HAP-1 (cell line): ENCODE measurements at regions not wholly inside any gene's neighbourhood (a gene's known extent, or its start where the extent isn't known, plus 50 kb on each side); places are given as distances from the start of the nearest gene placed in this dataset.

ENCODE experiments used
- DNase-seq, 2 experiments: peaks; one replicate each; pipeline ENCODE4 v3.0.0-alpha.2; 2016 to 2020; ENCODE audit warnings: low spot score in 2 of 2
- H3K27me3 ChIP-seq: fragments of 250-450 bp; sonication (Bioruptor Pico); 2 replicates; pipeline ENCODE4 v1.5.1; 2020; ENCODE audit warnings: low read depth, mild to moderate bottlenecking, moderate library complexity
- H3K36me3 ChIP-seq: fragments of 250-450 bp; sonication (Bioruptor Pico); replicated peaks from 2 replicates; pipeline ENCODE4 v1.5.1; 2020; ENCODE audit warnings: mild to moderate bottlenecking
- H3K4me1 ChIP-seq: fragments of 250-450 bp; sonication (Bioruptor Pico); 2 replicates; pipeline ENCODE4 v1.5.1; 2020; ENCODE audit warnings: mild to moderate bottlenecking
- H3K4me3 ChIP-seq: fragments of 250-450 bp; sonication (Bioruptor Pico); 2 replicates; pipeline ENCODE4 v1.5.1; 2020; ENCODE audit warnings: mild to moderate bottlenecking, moderate library complexity
- H3K9me3 ChIP-seq: fragments of 250-450 bp; sonication (Bioruptor Pico); 2 replicates; pipeline ENCODE4 v1.5.1; 2020; ENCODE audit warnings: mild to moderate bottlenecking, moderate library complexity
- in situ Hi-C: fragments of 300-500 bp; cut with MboI; formaldehyde crosslinking; loops from 3 replicates; pipeline ENCODE4 v1.14.3; 2020; ENCODE audit warnings: low sequenced_read_pairs, inconsistent platforms, mixed read lengths

DNA sequence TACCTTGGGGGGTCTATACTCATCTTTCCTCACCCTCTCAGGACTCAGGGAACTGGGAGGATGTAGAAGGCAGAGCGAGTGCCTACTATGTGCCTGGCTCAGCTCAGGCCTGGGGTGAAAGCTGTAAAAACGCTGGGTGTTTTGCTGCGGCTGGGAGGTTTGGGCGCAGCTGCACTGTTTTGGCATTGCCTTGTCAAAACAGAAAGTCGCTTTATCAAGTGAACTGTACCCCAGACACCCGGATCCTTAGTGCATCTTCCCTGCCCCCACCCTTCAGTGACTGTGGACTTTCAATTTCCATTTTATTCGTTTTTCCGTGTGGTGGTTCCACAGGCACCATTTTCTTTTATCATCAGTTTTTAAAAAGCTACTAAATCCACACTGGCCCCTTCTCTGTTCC lies 86.7 kb upstream of the ZNF716 start:
- Histone ChIP-seq H3K4me1 (no peaks in the 10 kb centered on the region), H3K36me3 (no peaks in the 10 kb centered on the region), H3K9me3 (peaks cover 2% of the 10 kb centered on the region; the same call in 1 of the 2 replicates), H3K27me3 (no peaks in the 10 kb centered on the region), H3K4me3 (no peak overlapping the region)
- in situ Hi-C loops: no loop called here
- no peak for DNase-seq

DNA sequence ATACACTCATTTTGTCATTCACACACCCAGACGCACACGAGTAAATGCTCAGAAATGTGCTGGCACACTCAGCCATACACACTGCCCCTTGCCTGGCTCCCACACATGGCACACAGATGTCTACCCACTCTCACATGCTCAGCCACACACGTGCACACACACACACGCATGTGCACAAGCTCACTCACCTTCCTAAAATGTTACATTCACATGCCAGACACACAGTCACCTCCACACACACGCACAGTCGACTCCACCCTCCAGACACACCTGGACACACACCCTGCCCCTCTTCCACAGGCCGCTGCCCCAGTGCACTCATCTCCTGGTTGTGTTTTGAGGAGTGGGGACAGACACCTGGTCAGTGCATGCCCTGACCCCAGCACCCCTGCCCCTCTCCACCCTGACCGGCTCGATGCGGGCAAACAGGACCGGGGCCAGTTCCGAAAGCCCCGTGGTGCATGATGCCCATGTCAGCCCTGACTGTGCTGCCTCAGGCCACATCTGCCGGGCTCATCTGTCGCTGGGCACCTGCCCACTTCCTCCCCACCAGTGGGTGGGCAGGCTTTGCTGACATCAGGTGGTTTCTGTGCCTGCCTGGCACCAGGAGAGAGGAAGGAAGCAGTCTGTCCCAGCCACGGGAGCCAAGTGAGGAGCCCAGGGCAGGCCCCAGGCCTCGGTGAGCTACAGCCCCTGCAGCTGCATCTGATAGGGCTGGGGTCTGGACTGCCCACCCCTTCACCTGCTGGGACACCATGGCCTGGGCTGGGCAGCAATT lies 84.9 kb upstream of the ZNF716 start:
- H3K27me3 ChIP-seq: no peaks in the 10 kb centered on the region
- H3K36me3 ChIP-seq: no peaks in the 10 kb centered on the region
- in situ Hi-C loops: no loop called here
- H3K4me3 ChIP-seq: no peak overlapping the region
- H3K9me3 ChIP-seq: no peaks in the 10 kb centered on the region
- DNase-seq: no peak
- H3K4me1 ChIP-seq: no peaks in the 10 kb centered on the region

DNA sequence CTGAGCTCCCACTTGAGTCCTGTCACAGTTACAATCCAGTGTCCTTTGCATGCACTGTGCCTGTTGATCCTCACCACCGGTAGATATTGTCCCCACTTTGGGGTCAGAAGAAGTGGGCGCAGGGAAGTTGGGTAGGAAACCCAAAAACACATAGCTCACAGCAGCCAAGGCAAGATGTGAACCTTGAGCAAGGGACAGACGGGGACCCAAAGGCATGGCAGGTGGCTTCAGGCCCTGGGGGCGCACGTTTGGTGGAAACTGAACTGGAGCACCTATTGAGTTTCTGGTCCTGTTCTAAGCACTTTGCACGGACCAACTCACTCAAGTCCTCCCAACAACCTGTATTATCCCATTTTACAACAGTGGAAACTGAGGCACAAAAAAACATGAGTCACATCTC lies 82.8 kb upstream of the ZNF716 start:
- no peak for DNase-seq
- Histone ChIP-seq H3K9me3 (no peaks in the 10 kb centered on the region), H3K4me1 (no peaks in the 10 kb centered on the region), H3K36me3 (no peaks in the 10 kb centered on the region), H3K4me3 (no peak overlapping the region), H3K27me3 (no peaks in the 10 kb centered on the region)
- in situ Hi-C loops: no loop called here

DNA sequence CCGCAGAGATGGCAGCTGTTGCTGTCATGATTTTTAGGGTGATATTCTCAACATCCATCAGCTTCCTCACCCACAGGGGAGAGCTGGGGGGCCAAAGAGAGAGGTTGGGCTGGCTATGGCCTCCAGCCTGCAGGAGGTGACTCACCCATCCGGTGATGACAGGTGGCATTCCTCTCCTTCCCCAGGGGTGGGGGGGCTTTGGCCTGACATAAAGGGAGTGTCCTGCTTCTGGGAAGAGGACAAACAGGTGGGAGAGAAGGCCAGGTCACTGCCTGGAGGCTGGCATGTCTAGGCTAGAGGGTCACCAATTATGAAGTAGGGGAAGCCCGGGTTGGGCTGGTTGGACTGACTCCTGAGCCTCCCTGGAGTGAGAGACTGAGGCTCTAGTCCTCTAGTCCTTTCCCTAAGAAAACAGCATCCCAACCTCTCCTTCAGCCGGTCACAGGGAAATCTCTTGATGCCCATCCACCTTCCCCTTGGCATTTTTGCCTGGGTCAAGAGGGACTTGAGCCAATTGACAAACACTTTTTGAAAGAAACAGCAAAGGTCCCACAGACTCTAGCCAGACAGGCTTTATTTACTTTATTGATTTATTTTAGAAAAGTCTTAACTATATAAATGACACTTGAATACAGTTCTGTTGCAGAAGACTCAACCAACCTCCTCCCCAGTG lies 79.8 kb upstream of the ZNF716 start:
- H3K9me3 ChIP-seq: no peaks in the 10 kb centered on the region
- no peak for DNase-seq
- no peaks in the 10 kb centered on the region for H3K27me3 ChIP-seq
- in situ Hi-C loops: no loop called here
- H3K36me3 ChIP-seq: no peaks in the 10 kb centered on the region
- H3K4me1 ChIP-seq: no peaks in the 10 kb centered on the region
- no peak overlapping the region for H3K4me3 ChIP-seq

DNA sequence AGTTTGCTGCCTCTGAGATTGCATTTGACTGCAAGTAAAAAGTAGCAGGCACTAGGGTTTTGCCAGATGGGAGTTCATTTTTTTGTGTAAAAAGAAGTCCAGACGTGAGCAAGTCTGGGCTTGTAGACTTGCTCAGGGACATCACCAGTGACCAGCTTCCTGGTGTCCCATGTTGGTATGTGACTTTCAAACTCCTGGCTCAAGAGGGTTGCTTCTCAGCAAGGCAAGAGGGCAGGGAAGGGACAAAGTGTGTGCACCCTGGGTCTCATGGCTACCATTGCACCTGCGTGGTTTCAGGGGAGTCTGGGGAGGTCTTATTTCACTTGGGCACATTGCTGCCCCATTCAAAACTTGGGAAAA lies 79.3 kb upstream of the ZNF716 start:
- DNase-seq: no peak
- H3K4me1 ChIP-seq: no peaks in the 10 kb centered on the region
- H3K4me3 ChIP-seq: no peak overlapping the region
- no peaks in the 10 kb centered on the region for H3K27me3 ChIP-seq
- no peaks in the 10 kb centered on the region for H3K36me3 ChIP-seq
- in situ Hi-C loops: no loop called here
- no peaks in the 10 kb centered on the region for H3K9me3 ChIP-seq

DNA sequence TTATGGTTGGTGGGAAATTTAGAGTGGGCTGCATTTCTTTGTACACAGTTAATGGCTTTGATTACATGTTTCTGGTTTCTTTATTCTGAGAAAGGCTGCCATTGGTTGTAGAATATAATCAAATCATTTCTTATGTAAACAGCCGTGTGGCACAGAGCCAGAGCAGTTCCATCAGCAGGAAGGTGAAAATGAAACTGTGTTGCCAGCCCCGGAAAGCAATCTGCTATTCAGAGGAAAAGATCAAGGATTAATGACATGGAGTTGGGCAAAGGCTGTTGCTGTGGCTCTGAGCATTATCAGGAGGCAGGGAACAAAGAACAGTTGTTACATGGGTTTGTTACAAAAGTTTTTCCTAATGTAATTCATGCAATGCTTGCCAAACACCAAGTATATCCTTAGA lies 74.2 kb upstream of the ZNF716 start:
- H3K4me1 ChIP-seq: no peaks in the 10 kb centered on the region
- no peaks in the 10 kb centered on the region for H3K9me3 ChIP-seq
- in situ Hi-C loops: no loop called here
- no peak for DNase-seq
- no peaks in the 10 kb centered on the region for H3K36me3 ChIP-seq
- no peak overlapping the region for H3K4me3 ChIP-seq
- H3K27me3 ChIP-seq: no peaks in the 10 kb centered on the region

DNA sequence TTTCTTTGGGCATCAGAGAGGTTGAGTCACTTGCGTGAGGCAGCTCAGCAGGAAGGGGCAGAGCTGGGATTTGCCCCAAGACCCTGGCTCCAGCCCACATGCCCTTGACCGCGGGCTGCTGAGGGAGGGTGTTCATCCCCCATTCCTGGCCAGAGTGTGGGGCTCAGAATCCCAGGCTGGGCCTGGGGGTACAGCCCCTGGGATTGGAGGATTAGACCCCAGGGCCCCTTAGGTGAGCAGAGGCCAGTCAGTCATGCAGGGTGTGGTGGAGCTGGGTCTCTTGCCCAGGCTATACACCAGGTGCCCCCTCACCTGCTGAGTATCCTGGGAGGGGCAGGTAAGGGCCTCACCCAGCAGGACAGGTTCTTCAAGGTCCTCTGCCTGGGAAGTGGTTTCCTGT lies 68.4 kb upstream of the ZNF716 start:
- DNase-seq: no peak
- in situ Hi-C loops: no loop called here

DNA sequence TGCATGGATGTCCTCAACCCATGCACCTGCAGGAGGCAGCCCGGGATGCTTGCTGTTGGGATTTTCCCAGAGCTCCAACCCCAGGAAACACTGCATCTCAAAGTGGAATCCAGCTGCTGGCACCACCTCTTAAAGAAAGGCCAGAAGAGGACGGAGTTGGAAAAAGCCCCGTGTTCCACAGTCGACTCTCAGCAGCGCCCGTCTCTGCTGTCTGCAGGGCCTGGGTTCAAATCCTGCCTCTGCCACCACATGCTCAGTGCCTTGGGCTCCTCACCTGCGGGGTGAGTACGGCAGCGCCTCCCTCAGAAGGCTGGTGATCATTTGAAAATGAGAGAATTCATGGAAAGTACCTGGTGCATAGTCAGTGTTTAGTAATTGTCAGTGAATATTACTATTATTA lies 65.6 kb upstream of the ZNF716 start:
- no peaks in the 10 kb centered on the region for H3K27me3 ChIP-seq
- H3K4me3 ChIP-seq: no peak overlapping the region
- in situ Hi-C loops: no loop called here
- no peaks in the 10 kb centered on the region for H3K9me3 ChIP-seq
- no peak for DNase-seq
- no peaks in the 10 kb centered on the region for H3K4me1 ChIP-seq
- no peaks in the 10 kb centered on the region for H3K36me3 ChIP-seq

More for the DNA sequence above, 68.4 kb upstream of the ZNF716 start:
- Histone ChIP-seq H3K9me3 (no peaks in the 10 kb centered on the region), H3K4me1 (no peaks in the 10 kb centered on the region), H3K4me3 (no peak overlapping the region), H3K36me3 (no peaks in the 10 kb centered on the region), H3K27me3 (no peaks in the 10 kb centered on the region)

DNA sequence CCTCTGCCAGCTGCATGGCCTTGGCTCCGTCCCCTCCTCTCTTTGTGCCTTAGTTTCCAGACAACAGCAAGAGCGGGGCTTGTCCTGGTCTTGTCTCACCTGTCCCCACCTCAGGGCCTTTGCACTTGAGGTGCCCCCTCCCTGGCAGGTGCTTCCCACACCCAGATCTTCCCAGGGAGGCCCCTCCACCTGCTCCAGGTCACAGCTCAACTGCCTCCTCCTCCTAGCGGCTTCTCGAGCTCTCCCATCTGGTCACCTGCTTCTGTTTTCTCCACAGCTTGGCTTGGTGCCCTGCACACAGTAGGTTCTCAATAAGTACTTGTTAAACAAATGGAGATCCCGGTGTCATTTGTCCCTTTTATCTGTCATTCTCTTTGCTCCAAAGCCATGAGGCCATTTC lies 64.3 kb upstream of the ZNF716 start:
- Histone ChIP-seq H3K9me3 (no peaks in the 10 kb centered on the region), H3K4me1 (no peaks in the 10 kb centered on the region), H3K27me3 (no peaks in the 10 kb centered on the region), H3K4me3 (no peak overlapping the region), H3K36me3 (no peaks in the 10 kb centered on the region)
- no peak for DNase-seq
- in situ Hi-C loops: no loop called here

DNA sequence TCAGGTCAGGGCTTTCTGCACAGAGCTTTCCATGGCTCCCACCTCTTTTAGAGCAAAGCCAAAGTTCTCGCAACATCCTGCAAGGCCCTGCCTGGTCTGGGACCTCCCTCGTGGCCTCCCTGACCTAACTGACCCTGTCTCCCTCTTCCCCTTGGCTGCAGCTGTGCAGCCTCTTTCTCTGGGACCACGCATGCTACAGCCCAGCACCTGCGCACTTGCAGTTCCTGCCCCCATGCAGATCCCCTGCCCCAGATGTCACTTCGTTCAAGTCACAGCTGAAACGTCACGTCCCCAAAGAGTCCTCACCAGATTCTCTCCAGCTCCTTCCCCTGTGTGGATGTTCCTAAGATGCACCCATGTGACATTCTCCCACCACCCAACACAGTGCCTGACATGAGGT lies 61.2 kb upstream of the ZNF716 start:
- no peaks in the 10 kb centered on the region for H3K9me3 ChIP-seq
- no peak overlapping the region for H3K4me3 ChIP-seq
- no peak for DNase-seq
- in situ Hi-C loops: no loop called here
- no peaks in the 10 kb centered on the region for H3K36me3 ChIP-seq
- H3K4me1 ChIP-seq: no peaks in the 10 kb centered on the region
- H3K27me3 ChIP-seq: no peaks in the 10 kb centered on the region

DNA sequence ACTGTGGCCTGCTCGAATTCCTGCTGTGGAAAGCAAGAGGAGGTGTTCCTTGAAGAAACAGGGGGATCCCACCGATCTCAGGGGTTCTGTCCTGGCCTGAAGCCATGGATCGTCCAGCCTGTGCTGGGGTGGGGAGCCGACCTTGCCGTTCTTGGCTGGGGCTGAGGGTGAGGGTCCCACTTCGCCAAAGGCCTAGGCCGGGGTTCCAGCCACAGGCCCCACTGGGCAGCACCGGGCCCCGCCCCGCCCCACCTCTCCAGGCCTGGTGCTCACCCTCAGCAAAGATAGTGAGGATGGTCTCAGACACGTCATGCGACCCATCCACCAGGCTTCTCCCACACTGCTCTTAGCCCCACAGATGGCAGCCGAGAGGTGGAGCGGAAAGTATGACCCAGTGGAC lies 51.4 kb upstream of the ZNF716 start:
- DNase-seq: no peak
- no peaks in the 10 kb centered on the region for H3K36me3 ChIP-seq
- in situ Hi-C loops: no loop called here
- no peaks in the 10 kb centered on the region for H3K27me3 ChIP-seq
- no peak overlapping the region for H3K4me3 ChIP-seq
- H3K9me3 ChIP-seq: no peaks in the 10 kb centered on the region; the same call in 1 of the 2 replicates
- no peaks in the 10 kb centered on the region for H3K4me1 ChIP-seq

DNA sequence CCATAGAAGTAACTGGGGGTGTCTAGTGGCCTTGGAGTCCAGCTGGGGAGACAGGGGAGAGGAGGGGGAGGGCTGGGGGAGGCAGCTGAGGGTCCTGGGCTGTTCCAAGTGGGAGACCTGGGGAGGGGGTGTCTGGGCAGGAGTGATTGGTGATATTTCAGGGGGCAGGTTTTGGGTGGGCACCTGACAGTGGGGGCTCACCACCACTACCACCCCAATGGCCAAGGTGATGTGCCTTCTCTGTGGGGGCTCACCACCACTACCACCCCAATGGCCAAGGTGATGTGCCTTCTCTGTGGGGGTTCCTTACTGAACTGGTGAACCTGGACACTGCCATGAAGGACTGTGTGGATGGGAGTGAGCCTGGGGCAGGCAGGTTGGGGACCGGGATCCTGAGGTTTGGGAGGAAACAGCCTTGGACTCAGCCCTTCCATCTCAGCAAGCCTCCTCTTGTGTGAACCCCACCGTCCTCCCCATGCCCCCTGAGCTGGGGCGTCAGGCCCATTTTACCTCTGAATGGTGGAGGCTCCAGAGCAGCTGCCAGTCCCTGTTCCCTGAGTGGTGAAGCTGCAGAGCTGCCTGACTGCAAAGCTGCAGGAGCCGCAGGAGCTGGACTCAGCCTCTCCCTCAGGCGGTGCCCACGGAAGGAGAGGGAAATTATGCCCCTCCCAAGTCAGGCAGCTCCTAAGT lies 50.6 kb upstream of the ZNF716 start:
- Histone ChIP-seq H3K36me3 (no peaks in the 10 kb centered on the region), H3K4me3 (no peak overlapping the region), H3K4me1 (no peaks in the 10 kb centered on the region), H3K9me3 (no peaks in the 10 kb centered on the region; the same call in 1 of the 2 replicates), H3K27me3 (no peaks in the 10 kb centered on the region)
- DNase-seq: no peak
- in situ Hi-C loops: no loop called here

DNA sequence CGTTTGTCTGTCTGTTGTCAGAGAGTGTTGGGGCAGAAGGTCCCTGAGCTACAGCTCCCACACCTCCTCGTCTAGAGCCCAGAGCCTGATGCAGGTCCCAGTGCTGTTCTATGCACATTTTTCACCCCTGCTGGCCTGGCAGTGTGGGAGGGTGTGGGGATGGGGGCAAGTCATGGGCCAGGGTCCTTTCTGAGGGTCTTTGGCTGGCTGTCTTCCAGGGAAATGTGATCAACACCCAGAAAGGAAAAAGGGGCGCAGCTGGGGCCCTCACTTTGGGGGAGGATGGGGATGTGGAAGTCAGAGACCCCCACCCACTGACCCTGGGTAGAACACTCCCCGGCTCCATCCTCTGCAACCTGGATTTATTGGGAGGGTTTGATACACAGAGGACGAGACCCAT lies 50.0 kb upstream of the ZNF716 start:
- DNase-seq: no peak
- H3K4me1 ChIP-seq: no peaks in the 10 kb centered on the region
- no peaks in the 10 kb centered on the region; the same call in 1 of the 2 replicates for H3K9me3 ChIP-seq
- no peaks in the 10 kb centered on the region for H3K36me3 ChIP-seq
- H3K27me3 ChIP-seq: no peaks in the 10 kb centered on the region
- in situ Hi-C loops: no loop called here
- no peak overlapping the region for H3K4me3 ChIP-seq
